ENCODE measurements at regions not wholly inside any gene's neighbourhood (a gene's known extent, or its start where the extent isn't known, plus 50 kb on each side); places are given as distances from the start of the nearest gene placed in this dataset.
A peak's percentile ranks its signal among the peaks of the same experiment; 100 is the strongest.

- DNase-seq (ENCODE audit: low spot score), result no peak
- no peak overlapping the region for H3K4me3 ChIP-seq (ENCODE audit: severe bottlenecking)
- TF ChIP-seq CTCF (IDR thresholded peaks at IDR 0.05; ENCODE audit: poor library complexity, severe bottlenecking), result no peak
- no peak overlapping the region for H3K27ac ChIP-seq (ENCODE audit: poor library complexity, severe bottlenecking)
- ATAC-seq (ENCODE audit: low read depth), result no peak
- H3K27me3 ChIP-seq (ENCODE audit: insufficient read depth, poor library complexity, severe bottlenecking), result no peaks in the 10 kb centered on the region
- no peaks in the 10 kb centered on the region for H3K36me3 ChIP-seq (ENCODE audit: low read depth)
- H3K9me3 ChIP-seq (ENCODE audit: severe bottlenecking), result no peaks in the 10 kb centered on the region
- no peaks in the 10 kb centered on the region for H3K4me1 ChIP-seq (ENCODE audit: insufficient read depth, poor library complexity, severe bottlenecking)
Measured at GRCh38 chr5:164000819-164001218, 495.4 kb downstream of the MAT2B start.

GRCh38 chr5:164002214-164002613, 496.8 kb downstream of the MAT2B start:
- DNase-seq (ENCODE audit: low spot score) (no peak), ATAC-seq (ENCODE audit: low read depth) (peak; percentile 41)

DNA sequence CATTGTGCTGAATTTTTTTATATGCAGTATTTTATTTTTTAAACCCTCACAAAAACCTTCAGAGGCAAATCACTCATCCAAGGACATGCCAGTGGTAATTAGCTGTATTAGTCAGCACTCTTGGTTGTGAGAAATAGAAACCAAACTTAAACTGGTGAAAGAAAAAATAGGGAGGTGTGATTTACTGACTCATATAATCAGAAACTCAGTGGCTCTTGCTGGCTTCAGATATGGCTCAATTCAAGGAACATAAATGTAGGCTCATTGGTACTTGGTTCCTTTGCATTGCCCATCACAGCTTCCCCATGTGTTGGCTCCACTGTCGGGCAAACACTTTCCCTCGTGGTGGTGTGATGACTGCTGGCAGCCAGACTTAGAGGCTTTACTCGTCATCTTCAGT, 497.2 kb downstream of the MAT2B start:
- H3K27me3 ChIP-seq (ENCODE audit: insufficient read depth, poor library complexity, severe bottlenecking), result no peaks in the 10 kb centered on the region
- H3K9me3 ChIP-seq (ENCODE audit: severe bottlenecking), result no peaks in the 10 kb centered on the region
- ATAC-seq (ENCODE audit: low read depth) (peak; percentile 35; the same call in 1 of the 3 replicates), DNase-seq (ENCODE audit: low spot score) (no peak)
- no peak overlapping the region for H3K27ac ChIP-seq (ENCODE audit: poor library complexity, severe bottlenecking)
- no peak for TF ChIP-seq CTCF (IDR thresholded peaks at IDR 0.05; ENCODE audit: poor library complexity, severe bottlenecking)
- H3K36me3 ChIP-seq (ENCODE audit: low read depth), result no peaks in the 10 kb centered on the region
- H3K4me3 ChIP-seq (ENCODE audit: severe bottlenecking), result no peak overlapping the region
- no peaks in the 10 kb centered on the region for H3K4me1 ChIP-seq (ENCODE audit: insufficient read depth, poor library complexity, severe bottlenecking)

More at GRCh38 chr5:164002214-164002613, 496.8 kb downstream of the MAT2B start:
- no peaks in the 10 kb centered on the region for H3K9me3 ChIP-seq (ENCODE audit: severe bottlenecking)
- TF ChIP-seq CTCF (IDR thresholded peaks at IDR 0.05; ENCODE audit: poor library complexity, severe bottlenecking), result no peak
- H3K4me3 ChIP-seq (ENCODE audit: severe bottlenecking), result no peak overlapping the region
- H3K36me3 ChIP-seq (ENCODE audit: low read depth), result no peaks in the 10 kb centered on the region
- H3K27me3 ChIP-seq (ENCODE audit: insufficient read depth, poor library complexity, severe bottlenecking), result no peaks in the 10 kb centered on the region
- H3K4me1 ChIP-seq (ENCODE audit: insufficient read depth, poor library complexity, severe bottlenecking), result no peaks in the 10 kb centered on the region
- H3K27ac ChIP-seq (ENCODE audit: poor library complexity, severe bottlenecking), result no peak overlapping the region

- no peak for TF ChIP-seq CTCF (IDR thresholded peaks at IDR 0.05; ENCODE audit: poor library complexity, severe bottlenecking)
- no peak for DNase-seq (ENCODE audit: low spot score)
- Histone ChIP-seq H3K27ac (ENCODE audit: poor library complexity, severe bottlenecking) (no peak overlapping the region), H3K4me1 (ENCODE audit: insufficient read depth, poor library complexity, severe bottlenecking) (no peaks in the 10 kb centered on the region), H3K36me3 (ENCODE audit: low read depth) (no peaks in the 10 kb centered on the region), H3K4me3 (ENCODE audit: severe bottlenecking) (no peak overlapping the region), H3K27me3 (ENCODE audit: insufficient read depth, poor library complexity, severe bottlenecking) (no peaks in the 10 kb centered on the region), H3K9me3 (ENCODE audit: severe bottlenecking) (no peaks in the 10 kb centered on the region)
- no peak for ATAC-seq (ENCODE audit: low read depth)
Measured at GRCh38 chr5:164005071-164005470, 499.7 kb downstream of the MAT2B start.

DNA sequence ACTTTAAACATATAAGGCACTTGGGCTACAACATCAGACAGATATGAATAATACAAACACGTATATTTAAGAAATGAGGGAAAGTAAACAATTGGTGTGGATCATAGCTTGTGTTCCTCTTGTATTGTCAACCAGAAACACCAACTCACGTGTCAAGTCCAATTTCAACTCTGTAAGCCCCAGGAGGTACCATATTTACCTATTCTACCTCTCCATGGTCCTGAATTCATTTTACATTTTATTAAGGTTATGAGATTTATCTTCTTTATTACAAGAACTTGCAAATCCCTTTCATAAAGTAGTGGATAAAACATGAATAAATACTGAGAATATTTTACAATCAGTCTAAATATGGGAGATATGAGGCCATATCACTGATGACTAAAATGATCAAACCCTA, 501.6 kb downstream of the MAT2B start:
- ATAC-seq (ENCODE audit: low read depth) (no peak), DNase-seq (ENCODE audit: low spot score) (no peak)
- Histone ChIP-seq H3K27ac (ENCODE audit: poor library complexity, severe bottlenecking) (no peak overlapping the region), H3K27me3 (ENCODE audit: insufficient read depth, poor library complexity, severe bottlenecking) (no peaks in the 10 kb centered on the region), H3K4me3 (ENCODE audit: severe bottlenecking) (no peak overlapping the region), H3K9me3 (ENCODE audit: severe bottlenecking) (no peaks in the 10 kb centered on the region), H3K36me3 (ENCODE audit: low read depth) (no peaks in the 10 kb centered on the region), H3K4me1 (ENCODE audit: insufficient read depth, poor library complexity, severe bottlenecking) (no peaks in the 10 kb centered on the region)
- TF ChIP-seq CTCF (IDR thresholded peaks at IDR 0.05; ENCODE audit: poor library complexity, severe bottlenecking), result no peak
